ENCODE measurements at regions not wholly inside any gene's neighbourhood (a gene's known extent, or its start where the extent isn't known, plus 50 kb on each side); places are given as distances from the start of the nearest gene placed in this dataset.

DNA sequence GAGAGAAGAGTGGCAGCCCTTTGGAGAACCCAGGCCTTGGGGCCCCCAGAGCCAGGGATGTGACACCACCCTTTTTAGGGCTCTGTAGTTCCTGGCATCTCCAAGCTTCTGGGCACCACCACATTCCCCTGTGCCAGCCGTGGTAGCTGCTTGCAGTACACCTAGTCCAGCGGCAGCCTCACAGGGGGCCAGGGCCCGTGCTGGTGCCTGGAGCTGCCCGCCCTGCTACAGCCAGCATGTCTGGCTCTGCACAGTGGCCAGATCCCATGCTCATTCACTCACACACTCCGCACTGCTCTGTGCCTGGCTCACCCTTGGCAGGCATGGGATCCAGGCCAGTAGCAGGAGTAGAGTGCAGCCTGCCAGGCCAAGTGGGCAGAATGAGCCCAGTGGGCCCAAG lies 351.6 kb upstream of the TMCO5A start:
- TF ChIP-seq, protein P1, sequence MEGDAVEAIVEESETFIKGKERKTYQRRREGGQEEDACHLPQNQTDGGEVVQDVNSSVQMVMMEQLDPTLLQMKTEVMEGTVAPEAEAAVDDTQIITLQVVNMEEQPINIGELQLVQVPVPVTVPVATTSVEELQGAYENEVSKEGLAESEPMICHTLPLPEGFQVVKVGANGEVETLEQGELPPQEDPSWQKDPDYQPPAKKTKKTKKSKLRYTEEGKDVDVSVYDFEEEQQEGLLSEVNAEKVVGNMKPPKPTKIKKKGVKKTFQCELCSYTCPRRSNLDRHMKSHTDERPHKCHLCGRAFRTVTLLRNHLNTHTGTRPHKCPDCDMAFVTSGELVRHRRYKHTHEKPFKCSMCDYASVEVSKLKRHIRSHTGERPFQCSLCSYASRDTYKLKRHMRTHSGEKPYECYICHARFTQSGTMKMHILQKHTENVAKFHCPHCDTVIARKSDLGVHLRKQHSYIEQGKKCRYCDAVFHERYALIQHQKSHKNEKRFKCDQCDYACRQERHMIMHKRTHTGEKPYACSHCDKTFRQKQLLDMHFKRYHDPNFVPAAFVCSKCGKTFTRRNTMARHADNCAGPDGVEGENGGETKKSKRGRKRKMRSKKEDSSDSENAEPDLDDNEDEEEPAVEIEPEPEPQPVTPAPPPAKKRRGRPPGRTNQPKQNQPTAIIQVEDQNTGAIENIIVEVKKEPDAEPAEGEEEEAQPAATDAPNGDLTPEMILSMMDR (IDR thresholded peaks at IDR 0.05) = no peak
- TF ChIP-seq POLR2A (IDR thresholded peaks at IDR 0.05; ENCODE audit: low read depth) (no peak), POLR2AphosphoS5 (IDR thresholded peaks at IDR 0.05) (no peak), EP300 (IDR thresholded peaks at IDR 0.05) (no peak)
